C4-2B (cell line): ENCODE measurements at regions not wholly inside any gene's neighbourhood (a gene's known extent, or its start where the extent isn't known, plus 50 kb on each side); places are given as distances from the start of the nearest gene placed in this dataset.

ENCODE experiments used
- CTCF ChIP-seq: fragments of 450-650 bp; conservative IDR thresholded peaks from 2 replicates; pipeline ENCODE4 v1.5.1; 2017; ENCODE audit warnings: mild to moderate bottlenecking
- ZFX ChIP-seq: fragments of 450-650 bp; IDR thresholded peaks from 2 replicates; pipeline ENCODE4 v1.6.1; 2017

GRCh38 chr6:168226061-168226752 lies 93.4 kb downstream of the DACT2 start:
- TF ChIP-seq CTCF (no peak), ZFX (no peak)
